IMR-90 (cell line): ENCODE measurements at regions not wholly inside any gene's neighbourhood (a gene's known extent, or its start where the extent isn't known, plus 50 kb on each side); places are given as distances from the start of the nearest gene placed in this dataset.

ENCODE experiments used
- ATAC-seq: fragments of 200-7000 bp; cut with Tn5 transposase; 2 replicates; pipeline ENCODE4 v1.9.1; 2020; ENCODE audit warnings: low read depth, mild to moderate bottlenecking, moderate library complexity
- BruUV-seq: library from RNA; stranded (reverse); fragments of 400-500 nt; replicated peaks from 2 replicates; lab custom pipeline; 2021; lab: Mats Ljungman, UMichigan
- CTCF ChIA-PET: fragments of 300-600 bp; formaldehyde crosslinking; extraction: SDS; loops from one replicate; lab custom pipeline; 2021; ENCODE audit warnings: antibody characterized with exemption; lab: Yijun Ruan, JAX
- POLR2A ChIA-PET: fragments of 300-600 bp; sonication (Branson Sonifier 250); formaldehyde crosslinking; loops from one replicate; lab custom pipeline; 2022; ENCODE audit warnings: antibody characterized with exemption; ENCODE audit not compliant: unreplicated experiment; lab: Charles Lee
- DNase-seq: peaks from one replicate; pipeline ENCODE4 v3.0.0; 2013
- H2AFZ ChIP-seq: replicated peaks from 2 replicates; pipeline ENCODE3; 2013; ENCODE audit warnings: low read length, mild to moderate bottlenecking; ENCODE audit not compliant: poor library complexity
- H2AK5ac ChIP-seq: 2 replicates; pipeline ENCODE4 v1.6.1; 2013; ENCODE audit warnings: low read depth, low read length, inconsistent platforms
- H2AK9ac ChIP-seq: replicated peaks from 2 replicates; pipeline ENCODE3; 2013; ENCODE audit warnings: mild to moderate bottlenecking, low read depth, low read length, moderate library complexity; ENCODE audit not compliant: poor library complexity
- H2BK120ac ChIP-seq: 2 replicates; pipeline ENCODE4 v1.6.1; 2013; ENCODE audit warnings: low read depth, low read length, inconsistent platforms
- H2BK15ac ChIP-seq: 3 replicates; pipeline ENCODE4 v1.6.1; 2013; ENCODE audit warnings: low read depth, low read length, inconsistent platforms
- H2BK20ac ChIP-seq: 2 replicates; pipeline ENCODE4 v1.6.1; 2013; ENCODE audit warnings: low read depth, mild to moderate bottlenecking, inconsistent platforms, low read length, moderate library complexity
- H2BK5ac ChIP-seq: 2 replicates; pipeline ENCODE4 v1.6.1; 2013; ENCODE audit warnings: mild to moderate bottlenecking, low read depth, low read length, inconsistent platforms; ENCODE audit not compliant: poor library complexity, severe bottlenecking
- H3K14ac ChIP-seq: replicated peaks from 2 replicates; pipeline ENCODE4 v1.6.1; 2013; ENCODE audit warnings: low read depth, low read length, inconsistent platforms
- H3K18ac ChIP-seq: 2 replicates; pipeline ENCODE4 v1.6.1; 2013; ENCODE audit warnings: low read depth, low read length, control low read depth
- H3K23ac ChIP-seq: 2 replicates; pipeline ENCODE4 v1.6.1; 2013; ENCODE audit warnings: low read depth, low read length, inconsistent platforms
- H3K27ac ChIP-seq: 2 replicates; pipeline ENCODE4 v1.5.1; 2013; ENCODE audit warnings: mild to moderate bottlenecking, control low read depth, low read length; ENCODE audit not compliant: insufficient read depth
- H3K27me3 ChIP-seq: 2 replicates; pipeline ENCODE4 v1.6.1; 2013; ENCODE audit warnings: low read length; ENCODE audit not compliant: control insufficient read depth, insufficient read depth
- H3K36me3 ChIP-seq: 2 replicates; pipeline ENCODE4 v1.6.1; 2013; ENCODE audit warnings: low read length, mixed read lengths; ENCODE audit not compliant: control insufficient read depth, insufficient read depth
- H3K4ac ChIP-seq: 2 replicates; pipeline ENCODE4 v1.6.1; 2013; ENCODE audit warnings: low read depth, low read length, inconsistent platforms
- H3K4me1 ChIP-seq: 2 replicates; pipeline ENCODE4 v1.6.1; 2013; ENCODE audit warnings: low read length, mixed read lengths; ENCODE audit not compliant: control insufficient read depth, insufficient read depth
- H3K4me2 ChIP-seq: 2 replicates; pipeline ENCODE4 v1.6.1; 2013; ENCODE audit warnings: low read depth, mild to moderate bottlenecking, control low read depth, low read length, moderate library complexity
- H3K4me3 ChIP-seq: 2 replicates; pipeline ENCODE4 v1.5.1; 2013; ENCODE audit warnings: low read depth, mild to moderate bottlenecking, control low read depth, low read length, moderate library complexity; ENCODE audit not compliant: insufficient read depth
- H3K56ac ChIP-seq: 2 replicates; pipeline ENCODE4 v1.6.1; 2013; ENCODE audit warnings: low read length, inconsistent platforms; ENCODE audit not compliant: insufficient read depth; ENCODE audit errors: extremely low read depth
- H3K79me1 ChIP-seq, 2 experiments: 2 replicates each; pipeline ENCODE4 v1.6.1; 2013; ENCODE audit warnings: low read length in 2 of 2, inconsistent platforms in 1 of 2, low read depth in 1 of 2
- H3K9ac ChIP-seq: 2 replicates; pipeline ENCODE4 v1.6.1; 2013; ENCODE audit warnings: low read depth, low read length, control low read depth
- H3K9me1 ChIP-seq: 2 replicates; pipeline ENCODE4 v1.6.1; 2013; ENCODE audit warnings: low read length, inconsistent platforms; ENCODE audit not compliant: insufficient read depth
- H3K9me3 ChIP-seq: 2 replicates; pipeline ENCODE4 v1.6.1; 2013; ENCODE audit warnings: low read length; ENCODE audit not compliant: control insufficient read depth, insufficient read depth
- H4K20me1 ChIP-seq: 2 replicates; pipeline ENCODE4 v1.6.1; 2013; ENCODE audit warnings: low read length, inconsistent platforms; ENCODE audit not compliant: insufficient read depth
- H4K5ac ChIP-seq: 2 replicates; pipeline ENCODE4 v1.6.1; 2013; ENCODE audit warnings: mild to moderate bottlenecking, low read depth, low read length, control low read depth
- H4K8ac ChIP-seq, 2 experiments: 2 replicates each; pipeline ENCODE4 v1.6.1; 2013; ENCODE audit warnings: low read depth in 2 of 2, low read length in 2 of 2, control low read depth in 1 of 2, inconsistent platforms in 1 of 2
- H4K91ac ChIP-seq: 2 replicates; pipeline ENCODE4 v1.6.1; 2013; ENCODE audit warnings: low read depth, low read length, inconsistent platforms; ENCODE audit not compliant: insufficient read depth
- CHD1 ChIP-seq: IDR thresholded peaks from 2 replicates; pipeline ENCODE4 v1.6.1; 2012; ENCODE audit warnings: low read depth, low read length, improper control_type of control experiment
- FOS ChIP-seq: fragments of 150-350 bp; IDR thresholded peaks from 2 replicates; pipeline ENCODE4 v1.6.1; 2016; ENCODE audit warnings: low read depth, low read length
- MAFK ChIP-seq: IDR thresholded peaks from 2 replicates; pipeline ENCODE4 v1.6.1; 2012; ENCODE audit warnings: low read depth, low read length, improper control_type of control experiment
- MXI1 ChIP-seq: IDR thresholded peaks from 2 replicates; pipeline ENCODE4 v1.6.1; 2012; ENCODE audit warnings: low read depth, mild to moderate bottlenecking, low read length, moderate library complexity, borderline replicate concordance
- NFE2L2 ChIP-seq: fragments of 150-350 bp; IDR thresholded peaks from 2 replicates; pipeline ENCODE4 v1.6.1; 2016; ENCODE audit warnings: low read depth, mild to moderate bottlenecking, low read length
- POLR2A ChIP-seq: IDR thresholded peaks from 2 replicates; pipeline ENCODE4 v1.6.1; 2012; ENCODE audit warnings: mild to moderate bottlenecking, low read depth, low read length
- RCOR1 ChIP-seq: IDR thresholded peaks from 2 replicates; pipeline ENCODE4 v1.6.1; 2012; ENCODE audit warnings: mild to moderate bottlenecking, low read length, improper control_type of control experiment; ENCODE audit not compliant: insufficient replicate concordance
- RFX5 ChIP-seq: IDR thresholded peaks from 2 replicates; pipeline ENCODE4 v1.8.0; 2012; ENCODE audit warnings: low read depth, mild to moderate bottlenecking, low read length, moderate library complexity
- SMC3 ChIP-seq: fragments of 150-350 bp; IDR thresholded peaks from 2 replicates; pipeline ENCODE4 v1.6.1; 2016; ENCODE audit warnings: low read depth, mild to moderate bottlenecking, antibody characterized with exemption, low read length, moderate library complexity
- WGBS, 2 experiments: methylation state at CpG; one replicate each; pipeline versions ENCODE4 v1.1.5 to v1.1.7; 2013; ENCODE audit warnings: missing lambda C conversion rate in 2 of 2; ENCODE audit not compliant: insufficient read length in 1 of 2; ENCODE audit errors: extremely low coverage in 2 of 2; 5-methylcytosine and 5-hydroxymethylcytosine counted together
- dilution Hi-C: fragments of 300-500 bp; cut with HindIII; formaldehyde crosslinking; loops from one replicate; pipeline ENCODE4 v1.14.3; 2018; ENCODE audit warnings: low sequenced_read_pairs; ENCODE audit not compliant: unreplicated experiment
- in situ Hi-C: fragments of 300-500 bp; cut with MboI; formaldehyde crosslinking; loops from 3 replicates; pipeline ENCODE4 v1.14.3; 2019; ENCODE audit warnings: low sequenced_read_pairs, inconsistent platforms, mixed read lengths
- intact Hi-C: fragments of 100-400 bp; cut with micrococcal nuclease; formaldehyde crosslinking; loops from 2 replicates; pipeline ENCODE4 v1.10.0; 2022
- TF ChIP-seq, protein P1 (sequence below): fragments of 150-350 bp; IDR thresholded peaks from 2 replicates; pipeline ENCODE4 v1.6.1; 2016; ENCODE audit warnings: low read depth, mild to moderate bottlenecking, low read length, moderate library complexity, borderline replicate concordance

DNA sequence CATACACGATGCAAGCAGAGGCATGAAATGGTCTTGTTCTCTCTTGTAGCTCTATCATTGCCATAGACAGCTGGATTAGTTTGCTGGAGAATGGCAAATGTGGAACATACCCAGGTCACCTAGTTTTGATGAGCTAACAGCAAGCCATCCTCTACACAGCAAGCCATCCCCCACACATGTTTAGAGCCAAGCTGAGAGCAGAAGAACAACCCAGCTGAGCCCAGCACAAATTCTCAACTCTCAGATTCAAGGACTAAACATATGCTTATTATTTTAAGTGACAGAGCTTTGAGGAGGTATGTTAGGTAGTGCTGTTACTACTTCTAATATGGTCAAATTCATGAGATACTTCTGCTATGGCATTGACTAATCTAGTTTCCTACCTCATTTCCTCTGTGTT, 230.3 kb downstream of the OTOR start:
- TF ChIP-seq RCOR1 (no peak), MXI1 (no peak), NFE2L2 (no peak), RFX5 (no peak), SMC3 (no peak), POLR2A (no peak), MAFK (no peak), CHD1 (no peak), FOS (no peak)
- TF ChIP-seq, protein P1, sequence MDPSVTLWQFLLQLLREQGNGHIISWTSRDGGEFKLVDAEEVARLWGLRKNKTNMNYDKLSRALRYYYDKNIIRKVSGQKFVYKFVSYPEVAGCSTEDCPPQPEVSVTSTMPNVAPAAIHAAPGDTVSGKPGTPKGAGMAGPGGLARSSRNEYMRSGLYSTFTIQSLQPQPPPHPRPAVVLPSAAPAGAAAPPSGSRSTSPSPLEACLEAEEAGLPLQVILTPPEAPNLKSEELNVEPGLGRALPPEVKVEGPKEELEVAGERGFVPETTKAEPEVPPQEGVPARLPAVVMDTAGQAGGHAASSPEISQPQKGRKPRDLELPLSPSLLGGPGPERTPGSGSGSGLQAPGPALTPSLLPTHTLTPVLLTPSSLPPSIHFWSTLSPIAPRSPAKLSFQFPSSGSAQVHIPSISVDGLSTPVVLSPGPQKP: no peak
- dilution Hi-C loops: no loop called here
- Histone ChIP-seq H3K23ac (no peak overlapping the region), H2AFZ (no peak overlapping the region), H2BK120ac (no peak overlapping the region), H2BK5ac (no peak overlapping the region), H4K20me1 (no peaks in the 10 kb centered on the region), H2AK9ac (no peak overlapping the region), H4K91ac (no peak overlapping the region), H2BK15ac (no peak overlapping the region), H3K14ac (no peak overlapping the region), H2BK20ac (no peak overlapping the region), H4K5ac (no peak overlapping the region), H3K56ac (no peak overlapping the region), H2AK5ac (no peak overlapping the region), H3K36me3 (no peaks in the 10 kb centered on the region), H3K9me1 (0 out of 2 replicates have a peak, but pooled peaks cover 3% of the 10 kb centered on the region), H3K4ac (no peak overlapping the region), H3K79me1 (no peaks in the 10 kb centered on the region), H3K9me3 (peaks cover 4% of the 10 kb centered on the region), H3K4me3 (no peak overlapping the region), H3K4me1 (no peaks in the 10 kb centered on the region), H3K9ac (no peak overlapping the region), H3K18ac (no peak overlapping the region), H3K27ac (no peak overlapping the region), H4K8ac (no peak overlapping the region), H3K27me3 (peaks cover 2% of the 10 kb centered on the region), H3K4me2 (no peak overlapping the region)
- in situ Hi-C loops: no loop called here
- intact Hi-C loops: no loop called here
- DNase-seq (no peak), ATAC-seq (no peak)
- POLR2A ChIA-PET: no interaction called here
- BruUV-seq: no TSS peak
- 60% methylated on average over 1 of the region's 1 CpG; no CpG with 5 or more reads in 1 of the 2 experiments for WGBS, 2 experiments
- CTCF ChIA-PET: interaction anchor here (0.5 kb wide), 1 partner anchor 314 kb away, joined by 3 read pairs; no protein-coding TSS in a partner anchor
